ENCODE measurements at regions not wholly inside any gene's neighbourhood (a gene's known extent, or its start where the extent isn't known, plus 50 kb on each side); places are given as distances from the start of the nearest gene placed in this dataset.
A peak's percentile ranks its signal among the peaks of the same experiment; 100 is the strongest.

DNA sequence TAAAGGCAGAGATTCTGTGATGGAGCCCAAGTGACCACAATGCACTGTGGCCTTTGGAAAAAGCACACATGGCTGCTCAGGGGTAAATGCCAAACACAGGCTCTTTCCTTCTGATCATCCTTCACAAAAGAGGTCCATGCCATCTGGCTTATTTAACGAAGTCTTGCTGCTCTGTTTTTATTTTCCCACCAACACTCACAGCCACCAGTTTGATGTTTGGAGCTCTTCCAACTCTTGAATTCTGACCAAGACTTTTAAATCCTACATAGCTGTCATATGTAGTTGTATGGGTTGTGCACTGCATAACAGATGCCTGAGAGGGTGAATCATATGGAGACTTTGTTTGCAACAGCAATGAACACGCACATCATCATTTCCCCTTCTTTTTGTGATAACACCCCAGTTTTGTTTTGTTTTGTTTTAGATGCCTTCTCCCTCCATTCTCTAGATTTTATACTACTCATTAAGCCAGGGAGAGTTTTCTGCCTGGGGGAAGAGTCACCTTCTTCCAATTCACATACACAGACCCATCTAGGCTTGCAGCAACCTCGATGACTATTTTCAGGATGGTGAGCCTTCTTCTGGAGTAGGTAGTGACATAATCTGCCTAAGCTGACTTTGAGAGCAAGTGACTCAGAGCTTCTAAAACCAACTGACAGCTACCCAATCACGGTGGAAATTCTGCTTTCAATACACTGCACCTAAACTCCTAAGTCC, 145.2 kb upstream of the WSCD2 start:
- no peak for DNase-seq

DNA sequence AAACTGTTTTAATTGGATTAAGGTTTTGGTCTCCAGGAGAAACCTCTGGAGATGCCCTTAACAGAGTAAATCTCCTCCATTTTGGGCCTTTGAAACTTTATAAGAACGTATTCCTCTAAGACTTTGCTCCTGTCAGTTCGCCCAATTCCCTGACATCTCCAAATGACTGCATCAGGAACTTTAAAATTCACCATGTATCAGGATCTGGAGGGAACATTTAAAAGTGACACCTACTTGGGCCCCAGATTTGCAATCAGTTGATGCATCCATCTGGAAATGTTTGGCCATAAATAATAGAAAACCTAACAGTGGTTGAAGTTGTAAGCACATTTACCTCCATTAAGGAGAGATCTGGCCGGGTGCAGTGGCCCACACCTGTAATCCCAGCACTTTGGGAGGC, 144.1 kb upstream of the WSCD2 start:
- DNase-seq: no peak

DNA sequence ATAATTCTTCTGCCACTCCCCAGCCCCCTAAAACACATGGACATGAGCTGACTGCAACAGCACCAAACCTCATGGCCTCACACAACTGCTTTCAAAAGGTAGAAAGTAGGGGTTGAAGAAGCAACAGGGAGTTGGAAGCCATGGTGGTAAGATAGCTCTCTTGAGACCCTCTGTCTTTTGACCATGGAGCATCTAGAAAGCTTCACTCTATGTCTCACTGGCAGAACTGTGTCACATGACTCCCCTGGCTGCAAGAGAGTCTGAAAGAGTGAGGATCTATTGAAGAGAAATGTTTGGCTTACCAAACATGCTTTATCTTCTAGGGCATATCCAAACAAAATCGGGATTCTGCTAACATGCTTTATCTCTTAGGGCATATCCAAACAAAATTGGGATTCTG, 142.9 kb upstream of the WSCD2 start:
- DNase-seq: no peak

DNA sequence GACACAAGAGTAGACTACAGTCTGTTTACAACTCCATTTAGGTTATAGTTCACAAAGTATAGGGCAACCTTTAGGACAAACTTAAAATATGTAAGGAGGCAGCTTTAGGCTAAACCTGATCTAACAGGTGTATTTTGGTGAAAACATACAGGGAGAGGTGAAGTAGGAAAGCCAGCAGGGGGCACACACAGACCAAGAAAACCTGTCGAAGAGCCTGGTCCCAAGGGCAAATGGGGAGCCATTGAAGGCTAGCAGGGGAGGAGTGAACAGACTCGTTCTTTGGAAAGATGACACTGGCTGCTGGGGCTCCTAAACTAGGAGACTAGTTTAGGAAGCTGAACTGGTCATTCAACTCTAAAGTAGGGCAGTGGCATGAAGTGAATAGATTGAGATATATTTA, 138.8 kb upstream of the WSCD2 start:
- peak; percentile 9 for DNase-seq

DNA sequence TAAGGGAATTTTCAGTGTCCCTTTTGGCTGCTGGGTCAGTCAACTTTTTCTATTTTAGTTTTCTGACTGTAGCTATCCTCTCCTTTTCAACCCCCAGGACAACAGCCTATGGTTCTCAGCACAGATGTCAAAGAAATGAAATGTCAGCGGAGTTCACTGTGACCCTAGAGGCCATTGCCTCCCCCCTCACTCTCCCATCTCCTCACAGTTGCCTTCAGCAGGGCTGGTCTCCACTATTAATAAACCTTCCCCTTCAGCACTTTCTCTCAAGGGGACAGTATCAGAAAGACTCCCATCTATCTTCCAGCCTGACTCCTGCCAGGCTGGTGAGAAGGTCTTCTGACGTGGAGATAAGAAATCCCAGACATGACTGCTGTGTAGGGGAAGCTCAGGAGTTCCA, 137.1 kb upstream of the WSCD2 start:
- DNase-seq: no peak

DNA sequence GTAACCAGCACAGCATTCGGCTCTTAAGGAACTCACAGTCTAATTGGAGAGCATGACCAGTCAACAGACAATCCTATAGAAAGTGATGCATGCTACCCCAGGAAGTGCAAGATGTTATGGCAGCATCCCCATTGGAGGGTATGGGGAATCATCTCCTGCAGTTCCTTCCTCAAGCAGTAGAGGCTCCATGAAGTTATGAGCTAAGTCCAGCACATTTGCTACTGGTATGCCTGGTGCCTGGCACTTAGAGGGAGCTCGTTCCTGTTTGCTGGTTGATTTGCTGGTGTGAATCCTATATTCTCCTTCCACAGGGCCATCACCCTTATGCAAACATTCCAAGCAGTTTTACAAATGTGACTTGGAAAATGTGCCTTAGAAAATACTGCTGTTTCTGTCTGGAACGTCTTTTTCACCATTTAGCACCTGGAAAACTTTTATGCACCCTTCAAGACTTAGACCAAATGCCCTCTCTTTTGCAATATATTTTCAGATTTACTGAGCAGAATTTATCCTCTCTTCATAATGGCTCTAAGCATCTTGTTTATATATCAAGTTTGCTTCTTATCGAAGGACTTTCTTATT, 136.1 kb upstream of the WSCD2 start:
- peak; percentile 28 for DNase-seq

DNA sequence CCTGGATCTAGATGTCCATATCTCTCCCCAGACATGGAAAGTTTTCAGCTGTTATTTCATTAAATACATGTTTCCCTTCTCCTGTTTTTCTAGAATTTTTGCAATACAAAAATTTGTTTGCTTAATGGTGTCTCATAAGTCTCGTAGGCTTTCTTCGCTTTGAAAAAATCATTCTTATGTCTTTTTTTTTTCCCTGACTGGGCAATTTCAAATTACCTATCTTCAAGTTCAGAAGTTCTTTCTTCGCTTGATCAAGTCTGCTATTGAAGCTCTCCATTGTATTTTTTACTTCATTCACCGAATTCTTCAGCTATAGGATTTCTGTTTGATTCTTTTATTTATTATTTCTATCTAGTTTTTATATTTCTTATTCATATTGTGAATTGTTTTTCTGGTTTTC, 130.2 kb upstream of the WSCD2 start:
- no peak for DNase-seq

DNA sequence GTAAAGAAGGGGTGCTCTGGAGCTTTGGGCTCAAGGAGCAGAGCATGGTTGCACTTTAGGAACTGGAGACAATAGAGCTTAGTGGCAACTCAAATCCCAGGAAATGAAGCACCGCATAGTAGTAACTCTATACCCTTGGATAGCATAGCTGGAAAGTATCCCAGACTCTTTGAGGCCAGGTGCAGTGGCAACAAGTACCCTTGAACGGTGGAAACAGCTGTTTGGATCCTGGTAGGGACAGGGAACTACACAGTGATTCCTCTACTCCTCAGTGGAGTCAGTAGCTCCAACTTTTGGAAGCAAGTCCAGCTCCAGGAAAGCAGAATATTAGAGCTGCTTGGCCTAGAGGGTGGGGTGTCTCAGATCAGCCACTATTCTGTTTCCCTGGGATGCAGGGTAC, 129.0 kb upstream of the WSCD2 start:
- no peak for DNase-seq

DNA sequence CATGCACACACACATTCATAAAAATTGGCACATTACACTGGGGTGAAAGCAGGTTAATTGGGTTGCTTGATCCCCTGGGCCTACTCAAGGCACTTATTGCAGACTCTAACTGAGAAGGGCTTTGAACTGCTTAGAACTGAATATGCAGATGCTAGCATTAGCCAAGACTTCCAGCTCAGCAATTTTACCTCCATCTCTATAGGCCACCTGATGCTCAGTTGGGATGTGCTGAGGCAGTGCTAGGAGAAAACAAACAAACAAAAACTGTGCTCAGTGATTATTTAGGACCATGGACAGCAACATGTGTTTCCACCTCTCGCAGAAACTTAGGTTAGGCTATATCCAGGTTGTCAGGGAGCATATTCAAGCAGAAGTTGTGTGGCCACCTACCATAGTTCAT, 124.8 kb upstream of the WSCD2 start:
- DNase-seq: no peak

DNA sequence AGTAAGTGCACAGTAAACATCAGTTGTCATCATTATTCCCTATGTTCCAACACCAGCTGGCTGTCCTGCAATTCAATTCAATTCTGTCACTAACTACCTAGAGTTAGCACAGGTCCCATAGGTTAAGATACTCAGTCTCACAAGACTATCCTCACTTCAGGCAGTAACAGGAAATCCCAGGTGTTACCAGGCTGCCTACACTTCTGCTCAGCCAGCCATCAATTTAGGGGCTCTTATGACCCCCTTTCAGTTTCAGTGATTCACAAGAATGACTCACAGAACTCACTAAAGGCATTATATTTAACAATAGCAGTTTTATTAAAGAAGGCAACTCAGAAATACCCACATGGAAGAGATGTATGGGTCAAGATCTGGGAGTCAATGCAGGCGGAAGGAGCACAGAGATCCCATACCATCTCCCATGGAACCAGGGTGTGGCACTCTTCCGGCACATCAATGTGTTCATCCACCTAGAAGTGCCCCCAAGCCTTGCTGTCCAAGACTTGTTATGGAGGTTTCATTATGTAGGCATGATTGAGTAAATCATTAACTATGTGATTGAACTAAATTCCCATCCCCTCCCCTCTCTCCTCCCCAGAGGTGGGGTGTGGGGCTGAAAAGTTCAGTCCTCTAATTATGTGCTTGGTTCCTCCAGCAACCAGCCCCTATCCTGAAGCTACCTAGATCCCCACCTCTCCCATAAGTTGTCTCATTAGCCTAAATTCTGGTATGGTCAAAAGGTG, 120.8 kb upstream of the WSCD2 start:
- DNase-seq: no peak

DNA sequence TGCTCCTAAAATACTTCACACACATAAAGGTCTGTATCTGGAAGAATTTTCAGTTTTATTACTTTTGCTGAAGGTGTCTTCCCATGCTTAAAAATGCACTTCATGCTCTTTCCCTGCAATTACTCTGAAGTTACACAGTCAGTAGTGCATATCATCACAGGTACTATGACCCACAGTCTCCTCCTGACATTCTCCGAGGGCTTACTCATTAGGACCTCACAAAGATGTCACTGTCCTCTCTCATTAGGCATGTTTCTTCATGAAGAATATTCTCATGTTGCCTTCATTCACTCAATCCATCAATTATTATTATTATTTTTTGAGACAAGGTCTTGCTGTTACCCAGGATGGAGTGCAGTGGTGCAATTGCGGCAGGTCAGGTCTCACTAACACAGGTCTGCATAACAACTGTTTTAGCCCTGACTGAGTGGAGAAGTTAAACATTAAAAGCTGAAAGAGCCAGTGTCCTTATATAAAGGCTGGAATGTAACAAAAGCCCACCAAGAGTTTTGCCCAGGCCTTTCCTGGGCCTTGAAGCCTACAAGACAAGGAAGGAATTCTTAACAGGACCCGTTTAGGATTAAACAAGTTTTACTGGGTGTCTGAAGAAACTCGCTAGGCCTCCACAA, 119.5 kb upstream of the WSCD2 start:
- no peak for DNase-seq

DNA sequence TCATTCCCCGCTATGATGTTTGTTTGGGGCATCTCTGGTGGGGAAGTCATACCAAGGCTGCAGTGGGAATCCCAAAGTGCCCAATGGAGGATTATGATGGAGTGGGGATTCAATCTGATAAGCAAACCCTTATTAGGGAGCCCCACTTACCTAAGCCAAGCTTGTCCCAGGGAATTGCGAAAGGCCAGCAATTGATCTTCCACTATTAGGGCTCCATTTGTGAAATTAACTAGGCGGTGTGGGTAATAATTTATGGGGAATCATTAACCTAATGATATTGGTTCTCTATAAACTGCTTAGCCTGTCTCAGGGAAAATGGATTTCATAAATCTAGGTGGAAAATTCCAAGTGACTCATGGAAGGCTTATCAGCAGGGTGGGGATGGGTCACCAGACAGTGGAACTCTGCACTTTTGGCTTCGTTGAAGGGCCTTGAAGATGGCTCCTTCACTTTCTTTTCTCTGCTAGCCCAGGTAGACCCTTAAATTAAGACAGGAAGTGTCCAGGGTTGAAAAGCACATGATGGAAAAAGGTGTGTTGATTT, 113.0 kb upstream of the WSCD2 start:
- DNase-seq: no peak

DNA sequence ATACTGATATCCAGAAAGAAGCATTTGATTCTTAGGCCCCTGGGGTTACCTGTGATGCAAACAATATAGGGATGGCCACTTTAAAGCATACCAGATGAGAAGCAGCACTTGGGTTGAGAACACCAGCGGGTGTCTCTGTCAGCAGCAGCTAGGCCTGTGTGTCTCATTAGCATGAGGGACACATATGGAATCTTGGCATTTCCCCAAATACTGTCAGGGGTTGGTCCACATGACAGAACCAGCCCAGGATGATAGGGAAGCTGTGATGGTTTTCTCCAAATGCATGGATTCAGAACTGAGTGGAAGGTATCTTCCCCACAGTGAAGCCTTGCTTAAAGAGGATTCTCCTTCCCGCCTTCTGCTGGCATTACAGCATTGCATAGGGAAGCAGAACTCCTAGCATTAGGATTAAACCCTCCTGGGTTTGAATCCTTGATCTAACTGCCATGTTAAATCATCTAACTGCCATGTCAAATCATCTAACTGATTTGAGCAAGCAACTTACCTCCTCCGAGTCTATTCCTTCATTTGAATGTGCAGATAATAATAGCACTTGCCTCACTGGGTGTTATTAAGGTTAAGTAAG, 111.5 kb upstream of the WSCD2 start:
- DNase-seq: no peak

DNA sequence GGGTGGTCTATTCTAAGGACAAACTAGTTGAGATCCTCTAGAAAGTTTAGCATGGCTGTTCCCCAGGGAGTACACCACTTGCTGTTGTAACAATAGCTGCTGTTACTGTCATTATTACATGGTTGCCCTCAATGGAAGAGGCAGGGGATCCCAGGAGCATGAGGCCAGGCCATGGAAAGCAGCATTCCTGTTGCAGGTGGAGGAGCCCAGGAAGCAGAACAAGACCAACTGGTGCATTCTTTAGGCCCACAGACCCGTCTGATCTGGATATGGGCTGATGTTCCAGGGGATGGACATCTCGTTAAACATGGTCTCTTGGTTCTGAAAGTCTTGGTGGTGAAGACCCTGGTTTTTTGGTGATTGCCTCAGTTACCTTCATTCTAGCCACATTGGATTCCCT, 109.2 kb upstream of the WSCD2 start:
- DNase-seq: no peak

DNA sequence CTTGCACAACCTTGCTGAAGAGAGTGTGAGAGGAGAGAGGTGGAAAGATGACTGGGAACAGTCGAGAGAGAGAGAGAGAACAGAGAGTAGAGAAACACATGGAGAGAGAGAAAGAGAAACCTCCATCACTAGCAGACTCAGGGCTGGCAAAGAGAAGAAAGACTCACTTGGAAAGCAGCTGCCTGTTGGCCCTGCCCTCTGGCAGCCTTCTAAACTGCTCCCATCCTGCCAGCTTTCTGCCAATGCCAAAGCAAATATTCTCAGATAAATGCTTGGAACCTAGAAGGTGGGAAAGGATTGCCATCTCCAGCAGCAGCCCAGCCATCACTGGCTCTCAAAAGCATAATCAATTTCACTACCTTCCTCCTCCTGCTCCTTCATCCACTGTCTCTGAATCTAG, 107.9 kb upstream of the WSCD2 start:
- no peak for DNase-seq

DNA sequence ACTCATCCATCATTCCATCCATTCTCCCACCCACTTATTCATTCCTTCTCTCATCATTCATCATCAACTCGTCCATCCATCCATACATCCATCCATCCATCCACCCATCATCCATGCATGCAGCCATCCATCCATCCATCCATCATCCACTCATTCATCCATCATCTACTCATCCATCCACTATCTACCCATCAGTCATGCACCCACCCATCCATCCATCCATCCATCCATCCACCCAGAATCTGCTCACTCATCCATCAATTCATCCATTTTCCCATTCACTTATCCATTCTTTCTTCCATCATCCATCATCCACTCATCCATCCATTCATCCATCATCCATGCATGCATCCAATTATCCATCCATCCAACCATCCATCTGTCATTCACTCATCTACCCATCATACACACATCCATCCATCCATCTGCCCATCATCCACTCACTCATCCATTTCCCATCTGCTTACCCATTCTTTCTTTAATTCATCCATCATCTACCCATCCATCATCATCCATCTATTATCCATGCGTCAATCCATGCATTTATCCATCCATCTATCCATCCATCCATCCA, 107.1 kb upstream of the WSCD2 start:
- no peak for DNase-seq

DNA sequence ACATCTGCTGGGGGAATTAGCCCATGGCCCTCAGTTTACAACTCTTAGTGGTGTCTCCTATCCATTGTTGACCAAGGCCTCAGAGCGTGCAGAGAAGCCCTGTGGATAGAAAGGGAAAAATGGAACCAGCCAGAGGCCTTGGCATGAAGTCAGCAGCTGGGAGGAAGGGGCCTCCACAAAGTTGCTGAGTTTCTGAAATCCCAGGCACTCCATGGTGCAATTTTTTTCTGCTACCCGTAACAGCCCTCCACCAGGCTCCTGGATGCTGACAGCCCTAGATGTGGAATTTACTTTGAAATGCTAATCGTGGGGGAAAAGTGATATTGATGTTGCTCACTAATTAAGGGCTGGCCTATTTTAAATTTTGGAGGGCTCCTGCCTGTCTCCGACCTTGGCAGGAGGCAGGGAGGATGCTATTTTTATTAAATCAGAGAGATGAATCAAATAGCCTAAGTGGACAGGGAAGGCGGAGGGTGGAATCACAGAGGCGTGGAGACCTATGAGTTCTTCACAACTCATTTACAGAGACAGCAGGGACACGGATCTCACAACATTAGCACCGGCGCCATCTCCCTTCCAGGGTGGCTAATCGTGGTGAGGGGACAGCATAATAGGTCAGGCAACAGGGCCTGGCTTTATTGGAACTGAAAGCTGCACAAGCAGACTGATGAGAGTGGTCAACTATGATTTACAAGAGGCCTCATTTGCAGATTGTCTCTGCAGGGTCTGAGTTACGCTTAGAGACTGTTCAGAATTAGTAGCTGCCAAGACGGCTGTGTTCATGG, 99.8 kb upstream of the WSCD2 start:
- DNase-seq: no peak

DNA sequence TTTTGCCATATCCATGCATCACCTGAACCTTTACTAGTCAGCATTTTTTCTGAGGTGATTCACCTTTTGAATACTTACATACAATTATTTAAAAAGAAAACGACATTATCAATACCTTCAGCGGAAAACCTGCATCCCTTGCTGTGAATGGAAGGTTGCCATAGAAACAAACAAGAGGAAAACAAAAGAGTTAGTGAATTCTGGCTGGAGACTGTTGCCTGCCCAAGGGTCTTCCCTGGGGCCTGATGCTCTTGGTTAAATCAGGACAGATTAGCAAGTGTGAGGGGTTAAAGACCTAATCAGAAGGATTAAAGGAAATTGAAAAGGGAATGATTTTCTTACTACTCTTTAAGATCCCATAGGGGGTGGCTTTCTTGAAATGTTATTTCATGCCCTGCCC, 96.0 kb upstream of the WSCD2 start:
- DNase-seq: no peak

DNA sequence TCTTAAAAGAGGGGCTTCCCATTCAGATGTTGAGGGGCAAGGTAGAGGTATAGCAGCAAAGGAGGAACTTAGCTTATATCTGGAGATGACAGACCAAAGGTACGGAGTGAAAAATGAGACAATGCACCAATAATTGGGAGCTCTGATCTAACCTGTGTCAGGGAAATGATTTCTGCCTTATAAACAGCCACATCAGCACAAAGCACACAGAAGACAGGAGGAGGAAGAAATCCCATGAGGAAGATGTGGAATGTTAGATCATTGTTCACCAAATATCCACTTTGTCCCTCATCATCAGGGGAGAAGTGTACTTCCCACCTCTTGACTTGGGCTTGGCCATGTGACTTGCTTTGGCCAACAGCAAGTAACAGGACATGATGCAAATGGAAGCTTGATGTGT, 93.7 kb upstream of the WSCD2 start:
- DNase-seq: no peak

DNA sequence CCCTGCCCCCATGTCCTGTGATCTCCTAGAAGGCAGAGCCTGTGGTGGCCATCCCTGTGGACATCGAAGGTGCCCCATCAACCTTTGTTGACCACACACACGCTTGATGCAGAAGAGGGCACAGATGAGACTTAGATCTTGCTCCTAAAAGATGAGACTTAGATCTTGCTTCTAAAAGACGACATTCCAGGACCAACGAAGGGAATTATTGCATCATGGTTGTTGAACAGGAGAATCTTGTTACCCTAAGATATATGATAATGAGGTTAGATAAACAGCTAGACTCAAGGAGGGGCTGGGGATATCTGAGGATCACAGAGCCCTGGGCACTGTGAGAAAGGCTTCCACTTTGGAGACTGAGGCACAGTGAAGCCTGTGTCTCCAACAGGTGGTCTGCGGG, 91.1 kb upstream of the WSCD2 start:
- DNase-seq: no peak

DNA sequence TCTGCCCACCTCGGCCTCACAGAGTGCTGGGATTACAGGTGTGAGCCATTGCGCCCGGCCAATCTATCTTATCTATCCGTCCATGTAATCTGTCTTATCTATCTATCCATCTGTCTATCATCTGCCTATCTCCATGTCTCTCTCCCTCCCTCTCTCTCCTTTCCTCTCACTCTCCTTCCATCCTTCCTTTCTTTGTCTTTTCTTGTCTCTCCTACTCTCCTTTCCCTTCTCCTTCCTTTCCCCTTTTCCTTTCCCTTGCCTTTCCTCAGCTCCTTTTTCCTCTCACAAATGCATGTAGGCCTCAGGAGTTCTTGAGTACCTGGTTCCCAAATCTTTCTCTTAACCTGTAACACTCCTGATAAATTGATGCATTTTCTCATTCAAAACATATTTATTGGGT, 89.3 kb upstream of the WSCD2 start:
- no peak for DNase-seq

DNA sequence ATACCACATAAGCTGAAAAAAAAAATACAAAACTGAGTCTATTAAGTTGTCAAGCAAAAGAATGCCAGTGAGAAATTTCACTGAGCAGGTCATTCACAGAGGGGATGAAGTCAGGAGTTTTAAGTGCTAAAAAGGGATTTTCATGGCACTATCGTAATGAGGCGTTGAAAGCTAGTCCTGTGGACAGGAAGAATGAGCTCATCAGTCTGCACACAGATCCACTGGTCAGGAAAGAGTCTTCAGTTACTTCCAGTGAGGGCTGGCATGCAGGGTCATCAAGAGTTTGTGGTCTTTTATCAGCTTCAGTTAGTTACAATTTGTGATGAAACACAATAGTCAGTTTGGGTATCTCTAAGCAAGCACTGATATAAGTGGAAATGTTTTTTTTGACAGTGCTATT, 88.1 kb upstream of the WSCD2 start:
- DNase-seq: no peak
